GM19035 (cell line): ENCODE measurements at regions not wholly inside any gene's neighbourhood (a gene's known extent, or its start where the extent isn't known, plus 50 kb on each side); places are given as distances from the start of the nearest gene placed in this dataset.
"Not testable (repeated sequence)": the region's sequence is repeated elsewhere in the genome, so short reads cannot be mapped to it uniquely, and the experiment has no call there.

Source experiments
- ATAC-seq: cut with Tn5 transposase; IDR thresholded peaks from one replicate; pipeline ENCODE4 v1.9.1; 2021; ENCODE audit not compliant: unreplicated experiment

- ATAC-seq, result no peak
Observed at GRCh38 chr10:71015674-71016073, 127.3 kb upstream of the PCBD1 start.

GRCh38 chr10:71020061-71020460 lies 131.7 kb upstream of the PCBD1 start:
- ATAC-seq, result not testable (repeated sequence)

- ATAC-seq, result no peak
Observed at GRCh38 chr10:71021402-71021801, 133.0 kb upstream of the PCBD1 start.

GRCh38 chr10:71023704-71024283 lies 135.4 kb upstream of the PCBD1 start:
- no peak for ATAC-seq

GRCh38 chr10:71024490-71024889 lies 136.1 kb upstream of the PCBD1 start:
- no peak for ATAC-seq

GRCh38 chr10:71025535-71025934 lies 137.2 kb upstream of the PCBD1 start:
- ATAC-seq, result no peak

GRCh38 chr10:71028066-71028465 lies 139.7 kb upstream of the PCBD1 start:
- no peak for ATAC-seq

GRCh38 chr10:71029411-71029892 lies 141.1 kb upstream of the PCBD1 start:
- no peak for ATAC-seq

GRCh38 chr10:71029907-71030306 lies 141.5 kb upstream of the PCBD1 start:
- ATAC-seq, result no peak

GRCh38 chr10:71031026-71031425 lies 142.7 kb upstream of the PCBD1 start:
- no peak for ATAC-seq

- no peak for ATAC-seq
Observed at GRCh38 chr10:71031603-71032002, 143.2 kb upstream of the PCBD1 start.

GRCh38 chr10:71032887-71033286 lies 144.5 kb upstream of the PCBD1 start:
- ATAC-seq, result no peak

- ATAC-seq, result no peak
Observed at GRCh38 chr10:71033396-71033980, 145.1 kb upstream of the PCBD1 start.

- ATAC-seq, result no peak
Observed at GRCh38 chr10:71035511-71036296, 147.3 kb upstream of the PCBD1 start.

GRCh38 chr10:71036297-71036966 lies 148.1 kb upstream of the PCBD1 start:
- no peak for ATAC-seq

- no peak for ATAC-seq
Observed at GRCh38 chr10:71038091-71038633, 149.8 kb upstream of the PCBD1 start.

- no peak for ATAC-seq
Observed at GRCh38 chr10:71038921-71039320, 150.6 kb upstream of the PCBD1 start.

- ATAC-seq, result no peak
Observed at GRCh38 chr10:71039551-71039950, 151.2 kb upstream of the PCBD1 start.

GRCh38 chr10:71040343-71040742 lies 152.0 kb upstream of the PCBD1 start:
- ATAC-seq, result no peak

- ATAC-seq, result no peak
Observed at GRCh38 chr10:71040846-71041605, 152.7 kb upstream of the PCBD1 start.

- ATAC-seq, result no peak
Observed at GRCh38 chr10:71042216-71042615, 153.9 kb upstream of the PCBD1 start.
